HG02870 (cell line): ENCODE measurements at regions not wholly inside any gene's neighbourhood (a gene's known extent, or its start where the extent isn't known, plus 50 kb on each side); places are given as distances from the start of the nearest gene placed in this dataset.
"Not testable (repeated sequence)": the region's sequence is repeated elsewhere in the genome, so short reads cannot be mapped to it uniquely, and the experiment has no call there.

Source experiments
- ATAC-seq: cut with Tn5 transposase; IDR thresholded peaks from one replicate; pipeline ENCODE4 v1.9.1; 2021; ENCODE audit warnings: mild to moderate bottlenecking, moderate library complexity; ENCODE audit not compliant: unreplicated experiment

GRCh38 chr3:66836363-66837152 lies 161.5 kb upstream of the KBTBD8 start:
- ATAC-seq, result no peak

- no peak for ATAC-seq
Measured at GRCh38 chr3:66838704-66839103, 159.4 kb upstream of the KBTBD8 start.

GRCh38 chr3:66839508-66839907 lies 158.6 kb upstream of the KBTBD8 start:
- ATAC-seq, result no peak

- ATAC-seq, result not testable (repeated sequence)
Measured at GRCh38 chr3:66842761-66843464, 155.2 kb upstream of the KBTBD8 start.

- no peak for ATAC-seq
Measured at GRCh38 chr3:66851894-66852613, 146.1 kb upstream of the KBTBD8 start.

GRCh38 chr3:66854601-66855151 lies 143.4 kb upstream of the KBTBD8 start:
- no peak for ATAC-seq

- ATAC-seq, result peak; percentile 97
Measured at GRCh38 chr3:66856533-66856932, 141.6 kb upstream of the KBTBD8 start.

- ATAC-seq, result no peak
Measured at GRCh38 chr3:66858656-66859381, 139.3 kb upstream of the KBTBD8 start.

GRCh38 chr3:66860771-66861170 lies 137.3 kb upstream of the KBTBD8 start:
- ATAC-seq, result no peak

GRCh38 chr3:66863205-66864111 lies 134.6 kb upstream of the KBTBD8 start:
- ATAC-seq, result peak; percentile 57

- no peak for ATAC-seq
Measured at GRCh38 chr3:66884659-66885058, 113.4 kb upstream of the KBTBD8 start.

- no peak for ATAC-seq
Measured at GRCh38 chr3:66885326-66886000, 112.6 kb upstream of the KBTBD8 start.

GRCh38 chr3:66889750-66890494 lies 108.2 kb upstream of the KBTBD8 start:
- ATAC-seq, result no peak

GRCh38 chr3:66898155-66898554 lies 100.0 kb upstream of the KBTBD8 start:
- ATAC-seq, result no peak

GRCh38 chr3:66904336-66904735 lies 93.8 kb upstream of the KBTBD8 start:
- ATAC-seq, result no peak

GRCh38 chr3:66904831-66905493 lies 93.1 kb upstream of the KBTBD8 start:
- peak; percentile 48 for ATAC-seq

GRCh38 chr3:66907136-66907535 lies 91.0 kb upstream of the KBTBD8 start:
- no peak for ATAC-seq
